ENCODE measurements at regions not wholly inside any gene's neighbourhood (a gene's known extent, or its start where the extent isn't known, plus 50 kb on each side); places are given as distances from the start of the nearest gene placed in this dataset.

- Histone ChIP-seq H3K27ac (no peak overlapping the region), H3K27me3 (no peaks in the 10 kb centered on the region), H3K4me1 (no peaks in the 10 kb centered on the region), H3K36me3 (no peaks in the 10 kb centered on the region), H3K4me3 (no peak overlapping the region), H3K9me3 (no peaks in the 10 kb centered on the region)
- TF ChIP-seq CTCF (IDR thresholded peaks at IDR 0.05) (no peak), EP300 (IDR thresholded peaks at IDR 0.05) (no peak), POLR2A (IDR thresholded peaks at IDR 0.05) (no peak), POLR2AphosphoS5 (IDR thresholded peaks at IDR 0.05) (no peak)
- peak in 1 of 2 donors; percentile 32 for DNase-seq (ENCODE audit: low spot score in 2 of 2)
- 79% methylated on average over 8 of the region's 8 CpGs for WGBS
These were observed 68.7 kb upstream of the TIAM2 start for GRCh38 chr6:154926366-154926765.

DNA sequence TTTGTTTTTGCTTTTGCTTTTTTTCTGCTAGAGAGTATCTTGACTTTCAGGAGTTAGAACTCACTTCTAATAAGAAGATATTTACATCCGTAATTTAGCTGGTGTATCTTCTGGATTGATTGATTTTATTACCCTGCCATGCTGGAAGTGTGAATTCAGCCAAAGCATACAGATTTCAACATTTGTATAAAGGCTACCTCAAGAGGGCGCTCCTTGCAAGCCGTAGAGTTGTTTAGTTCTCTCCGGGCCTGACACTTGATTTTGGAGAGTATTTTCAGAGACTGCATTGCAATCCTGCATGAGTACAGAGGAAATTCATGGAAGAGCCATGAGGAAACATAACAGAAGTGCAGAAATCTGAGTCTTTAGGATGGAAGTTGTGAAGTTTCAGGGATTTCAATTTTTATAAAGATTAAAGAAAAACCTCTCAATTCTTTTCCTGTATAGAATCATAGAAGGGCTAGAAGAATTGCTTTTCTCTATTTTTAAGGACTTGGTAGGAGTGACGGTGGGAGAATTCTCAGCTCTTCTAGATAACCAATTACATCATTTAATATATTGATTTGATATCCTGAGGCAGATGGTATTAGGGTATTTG is 66.7 kb upstream of the TIAM2 start:
- Histone ChIP-seq H3K27ac (no peak overlapping the region), H3K4me3 (no peak overlapping the region), H3K27me3 (no peaks in the 10 kb centered on the region), H3K36me3 (no peaks in the 10 kb centered on the region), H3K4me1 (peaks cover 13% of the 10 kb centered on the region), H3K9me3 (no peaks in the 10 kb centered on the region)
- DNase-seq (ENCODE audit: low spot score in 2 of 2), result peak in 1 of 2 donors; percentile 63
- WGBS, result 18% methylated on average over 5 of the region's 5 CpGs
- TF ChIP-seq EP300 (IDR thresholded peaks at IDR 0.05) (no peak), POLR2A (IDR thresholded peaks at IDR 0.05) (no peak), CTCF (IDR thresholded peaks at IDR 0.05) (peak; percentile 38 to 60), POLR2AphosphoS5 (IDR thresholded peaks at IDR 0.05) (no peak)

GRCh38 chr6:154930451-154930851 is 64.7 kb upstream of the TIAM2 start:
- H3K9me3 ChIP-seq, result no peaks in the 10 kb centered on the region
- peak in 1 of 2 donors; percentile 40 for DNase-seq (ENCODE audit: low spot score in 2 of 2)
- H3K4me1 ChIP-seq, result peaks cover 13% of the 10 kb centered on the region
- no peak for TF ChIP-seq POLR2A (IDR thresholded peaks at IDR 0.05)
- no peak for TF ChIP-seq EP300 (IDR thresholded peaks at IDR 0.05)
- no peak for TF ChIP-seq CTCF (IDR thresholded peaks at IDR 0.05)
- TF ChIP-seq POLR2AphosphoS5 (IDR thresholded peaks at IDR 0.05), result no peak
- no peak overlapping the region for H3K27ac ChIP-seq
- H3K27me3 ChIP-seq, result no peaks in the 10 kb centered on the region
- 92% methylated on average over 6 of the region's 6 CpGs for WGBS
- H3K4me3 ChIP-seq, result no peak overlapping the region
- H3K36me3 ChIP-seq, result no peaks in the 10 kb centered on the region

- Histone ChIP-seq H3K9me3 (no peaks in the 10 kb centered on the region), H3K4me3 (no peak overlapping the region), H3K4me1 (peaks cover 13% of the 10 kb centered on the region), H3K27ac (no peak overlapping the region), H3K27me3 (no peaks in the 10 kb centered on the region), H3K36me3 (no peaks in the 10 kb centered on the region)
- peak in 1 of 2 donors; percentile 4 for DNase-seq (ENCODE audit: low spot score in 2 of 2)
- TF ChIP-seq CTCF (IDR thresholded peaks at IDR 0.05), result no peak
- no peak for TF ChIP-seq POLR2A (IDR thresholded peaks at IDR 0.05)
- no peak for TF ChIP-seq EP300 (IDR thresholded peaks at IDR 0.05)
- no peak for TF ChIP-seq POLR2AphosphoS5 (IDR thresholded peaks at IDR 0.05)
- 56% methylated on average over 4 of the region's 4 CpGs for WGBS
These were observed 63.2 kb upstream of the TIAM2 start for GRCh38 chr6:154931711-154932424.

DNA sequence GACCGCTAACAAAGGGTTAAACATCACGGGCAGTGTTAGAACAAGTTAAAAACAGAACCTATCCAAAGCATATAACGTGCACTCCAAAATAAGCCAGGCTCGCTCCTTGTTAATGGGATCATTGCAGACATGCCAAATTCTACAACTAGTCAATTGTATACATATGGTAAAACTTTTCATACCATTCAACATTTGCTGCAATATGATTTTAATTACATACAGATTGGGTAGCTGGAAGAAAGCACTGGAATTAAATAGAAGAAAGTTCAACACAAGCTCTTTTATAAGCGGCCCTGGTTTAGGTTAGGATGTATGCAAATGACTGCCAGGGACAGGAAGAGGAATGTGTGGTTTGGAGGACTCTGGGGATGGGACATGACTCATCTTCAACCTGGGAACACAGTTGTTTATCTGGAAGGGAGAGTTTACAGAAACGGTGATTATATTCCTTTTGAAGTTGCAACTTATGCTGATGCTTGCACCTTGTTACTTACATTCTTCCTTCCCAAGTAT is 62.5 kb upstream of the TIAM2 start:
- Histone ChIP-seq H3K27me3 (no peaks in the 10 kb centered on the region), H3K27ac (no peak overlapping the region), H3K4me3 (no peak overlapping the region), H3K36me3 (no peaks in the 10 kb centered on the region), H3K9me3 (no peaks in the 10 kb centered on the region), H3K4me1 (peaks cover 13% of the 10 kb centered on the region)
- no peak for DNase-seq (ENCODE audit: low spot score in 2 of 2)
- no peak for TF ChIP-seq POLR2AphosphoS5 (IDR thresholded peaks at IDR 0.05)
- TF ChIP-seq EP300 (IDR thresholded peaks at IDR 0.05), result no peak
- TF ChIP-seq POLR2A (IDR thresholded peaks at IDR 0.05), result no peak
- no peak for TF ChIP-seq CTCF (IDR thresholded peaks at IDR 0.05)
- 31% methylated on average over 6 of the region's 6 CpGs for WGBS

Measured in suprapubic skin (tissue), 4 donors.